SIG-M5 (cell line): ENCODE measurements at regions not wholly inside any gene's neighbourhood (a gene's known extent, or its start where the extent isn't known, plus 50 kb on each side); places are given as distances from the start of the nearest gene placed in this dataset.
A peak's percentile ranks its signal among the peaks of the same experiment; 100 is the strongest.
"Not testable (repeated sequence)": the region's sequence is repeated elsewhere in the genome, so short reads cannot be mapped to it uniquely, and the experiment has no call there.

Experiments used
- DNase-seq: peaks from one replicate; lab custom pipeline; 2025; lab: John Stamatoyannopoulos, UW

- no peak for DNase-seq
Observed at GRCh38 chr3:194045289-194045688, 90.7 kb upstream of the HES1 start.

GRCh38 chr3:194045919-194046318 is 90.0 kb upstream of the HES1 start:
- no peak for DNase-seq

- no peak for DNase-seq
Observed at GRCh38 chr3:194046531-194046930, 89.4 kb upstream of the HES1 start.

- DNase-seq, result no peak
Observed at GRCh38 chr3:194046995-194047645, 88.8 kb upstream of the HES1 start.

- DNase-seq, result no peak
Observed at GRCh38 chr3:194049394-194049793, 86.6 kb upstream of the HES1 start.

- no peak for DNase-seq
Observed at GRCh38 chr3:194050782-194051320, 85.1 kb upstream of the HES1 start.

- DNase-seq, result peak; percentile 15
Observed at GRCh38 chr3:194051366-194052149, 84.4 kb upstream of the HES1 start.

GRCh38 chr3:194053136-194053535 is 82.8 kb upstream of the HES1 start:
- DNase-seq, result no peak

GRCh38 chr3:194054016-194054415 is 81.9 kb upstream of the HES1 start:
- no peak for DNase-seq

GRCh38 chr3:194054540-194054939 is 81.4 kb upstream of the HES1 start:
- DNase-seq, result no peak

- DNase-seq, result no peak
Observed at GRCh38 chr3:194054961-194055360, 81.0 kb upstream of the HES1 start.

- not testable (repeated sequence) for DNase-seq
Observed at GRCh38 chr3:194056323-194056722, 79.6 kb upstream of the HES1 start.

GRCh38 chr3:194056731-194057415 is 79.1 kb upstream of the HES1 start:
- no peak for DNase-seq

- DNase-seq, result no peak
Observed at GRCh38 chr3:194057570-194058188, 78.3 kb upstream of the HES1 start.

- no peak for DNase-seq
Observed at GRCh38 chr3:194058189-194058571, 77.8 kb upstream of the HES1 start.

GRCh38 chr3:194058753-194059152 is 77.2 kb upstream of the HES1 start:
- no peak for DNase-seq

- DNase-seq, result no peak
Observed at GRCh38 chr3:194061421-194062030, 74.4 kb upstream of the HES1 start.

- DNase-seq, result no peak
Observed at GRCh38 chr3:194062830-194063229, 73.1 kb upstream of the HES1 start.

- no peak for DNase-seq
Observed at GRCh38 chr3:194064380-194065332, 71.3 kb upstream of the HES1 start.

GRCh38 chr3:194067327-194067726 is 68.6 kb upstream of the HES1 start:
- DNase-seq, result not testable (repeated sequence)

- DNase-seq, result no peak
Observed at GRCh38 chr3:194067949-194068362, 68.0 kb upstream of the HES1 start.
